ENCODE measurements at regions not wholly inside any gene's neighbourhood (a gene's known extent, or its start where the extent isn't known, plus 50 kb on each side); places are given as distances from the start of the nearest gene placed in this dataset.

- H3K4me3 ChIP-seq, result no peak overlapping the region
- peak overlapping the region; percentile 41 to 68 for H3K27ac ChIP-seq
- no peak for TF ChIP-seq CTCF (IDR thresholded peaks at IDR 0.05)
- DNase-seq (ENCODE audit: low spot score), result no peak
- no peaks in the 10 kb centered on the region for H3K9me3 ChIP-seq
- H3K27me3 ChIP-seq, result no peaks in the 10 kb centered on the region
- no peaks in the 10 kb centered on the region for H3K4me1 ChIP-seq
- H3K36me3 ChIP-seq, result no peaks in the 10 kb centered on the region
Observed at GRCh38 chr13:103288114-103288513, 221.9 kb upstream of the SLC10A2 start.

- H3K9me3 ChIP-seq, result no peaks in the 10 kb centered on the region
- H3K27me3 ChIP-seq, result no peaks in the 10 kb centered on the region
- H3K36me3 ChIP-seq, result no peaks in the 10 kb centered on the region
- H3K4me3 ChIP-seq, result no peak overlapping the region
- no peak for DNase-seq (ENCODE audit: low spot score)
- H3K4me1 ChIP-seq, result no peaks in the 10 kb centered on the region
- no peak for TF ChIP-seq CTCF (IDR thresholded peaks at IDR 0.05)
- H3K27ac ChIP-seq, result peak overlapping the region in 1 of 2 donors; percentile 68
Observed at GRCh38 chr13:103287659-103288058, 221.4 kb upstream of the SLC10A2 start.

GRCh38 chr13:103284466-103284865, 218.2 kb upstream of the SLC10A2 start:
- Histone ChIP-seq H3K4me1 (no peaks in the 10 kb centered on the region), H3K27ac (no peak overlapping the region), H3K27me3 (no peaks in the 10 kb centered on the region), H3K36me3 (no peaks in the 10 kb centered on the region), H3K9me3 (no peaks in the 10 kb centered on the region), H3K4me3 (no peak overlapping the region)
- no peak for TF ChIP-seq CTCF (IDR thresholded peaks at IDR 0.05)
- DNase-seq (ENCODE audit: low spot score), result no peak

GRCh38 chr13:103283451-103283820, 217.2 kb upstream of the SLC10A2 start:
- Histone ChIP-seq H3K9me3 (no peaks in the 10 kb centered on the region), H3K27ac (no peak overlapping the region), H3K27me3 (no peaks in the 10 kb centered on the region), H3K4me1 (no peaks in the 10 kb centered on the region), H3K4me3 (no peak overlapping the region), H3K36me3 (no peaks in the 10 kb centered on the region)
- no peak for DNase-seq (ENCODE audit: low spot score)
- TF ChIP-seq CTCF (IDR thresholded peaks at IDR 0.05), result no peak

GRCh38 chr13:103282571-103283450, 216.6 kb upstream of the SLC10A2 start:
- H3K27ac ChIP-seq, result no peak overlapping the region

More at GRCh38 chr13:103282571-103283450, 216.6 kb upstream of the SLC10A2 start:
- no peak overlapping the region for H3K4me3 ChIP-seq
- no peak for DNase-seq (ENCODE audit: low spot score)
- no peaks in the 10 kb centered on the region for H3K9me3 ChIP-seq
- no peaks in the 10 kb centered on the region for H3K4me1 ChIP-seq
- no peak for TF ChIP-seq CTCF (IDR thresholded peaks at IDR 0.05)
- H3K27me3 ChIP-seq, result no peaks in the 10 kb centered on the region
- no peaks in the 10 kb centered on the region for H3K36me3 ChIP-seq

Measured in right atrium auricular region (tissue), 2 donors.